Breast epithelium (tissue), 3 donors: ENCODE measurements at regions not wholly inside any gene's neighbourhood (a gene's known extent, or its start where the extent isn't known, plus 50 kb on each side); places are given as distances from the start of the nearest gene placed in this dataset.

ENCODE experiments used
- POLR2A ChIP-seq: fragments of 450-650 bp; IDR thresholded peaks from one replicate; pipeline ENCODE4 v1.6.1; 2016; ENCODE audit warnings: antibody characterized with exemption, mild to moderate bottlenecking, moderate library complexity
- TF ChIP-seq, protein P1 (sequence below), 3 donors: fragments of 450-650 bp; IDR thresholded peaks; one replicate each; pipeline ENCODE4 v1.5.1; 2016 to 2017; ENCODE audit warnings: antibody characterized with exemption in 3 of 3, mild to moderate bottlenecking in 3 of 3, moderate library complexity in 3 of 3

DNA sequence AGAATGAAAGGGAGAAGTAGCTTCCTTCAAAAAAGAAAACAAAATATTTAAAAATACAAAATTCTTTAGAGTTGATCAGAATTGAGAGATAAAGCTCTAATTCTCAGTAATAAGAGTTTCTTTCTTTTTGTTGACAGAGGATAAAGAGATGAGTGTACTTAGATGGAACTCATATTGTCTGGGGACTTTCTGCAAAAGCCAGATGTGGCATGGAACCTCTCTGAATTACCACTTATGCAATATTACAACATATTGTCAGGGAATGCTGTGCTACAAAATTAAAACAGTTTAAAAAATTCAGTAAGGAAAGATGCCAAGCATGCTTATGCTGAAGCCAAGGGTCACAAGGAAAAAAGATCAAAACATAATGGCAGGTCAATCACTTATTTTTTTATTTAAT is 386.6 kb upstream of the LRATD1 start:
- TF ChIP-seq, protein P1, sequence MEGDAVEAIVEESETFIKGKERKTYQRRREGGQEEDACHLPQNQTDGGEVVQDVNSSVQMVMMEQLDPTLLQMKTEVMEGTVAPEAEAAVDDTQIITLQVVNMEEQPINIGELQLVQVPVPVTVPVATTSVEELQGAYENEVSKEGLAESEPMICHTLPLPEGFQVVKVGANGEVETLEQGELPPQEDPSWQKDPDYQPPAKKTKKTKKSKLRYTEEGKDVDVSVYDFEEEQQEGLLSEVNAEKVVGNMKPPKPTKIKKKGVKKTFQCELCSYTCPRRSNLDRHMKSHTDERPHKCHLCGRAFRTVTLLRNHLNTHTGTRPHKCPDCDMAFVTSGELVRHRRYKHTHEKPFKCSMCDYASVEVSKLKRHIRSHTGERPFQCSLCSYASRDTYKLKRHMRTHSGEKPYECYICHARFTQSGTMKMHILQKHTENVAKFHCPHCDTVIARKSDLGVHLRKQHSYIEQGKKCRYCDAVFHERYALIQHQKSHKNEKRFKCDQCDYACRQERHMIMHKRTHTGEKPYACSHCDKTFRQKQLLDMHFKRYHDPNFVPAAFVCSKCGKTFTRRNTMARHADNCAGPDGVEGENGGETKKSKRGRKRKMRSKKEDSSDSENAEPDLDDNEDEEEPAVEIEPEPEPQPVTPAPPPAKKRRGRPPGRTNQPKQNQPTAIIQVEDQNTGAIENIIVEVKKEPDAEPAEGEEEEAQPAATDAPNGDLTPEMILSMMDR (IDR thresholded peaks at IDR 0.05): no peak
- no peak for TF ChIP-seq POLR2A
